ENCODE measurements at regions not wholly inside any gene's neighbourhood (a gene's known extent, or its start where the extent isn't known, plus 50 kb on each side); places are given as distances from the start of the nearest gene placed in this dataset.

GRCh38 chr6:67630146-67630545, 1004.9 kb upstream of the ADGRB3 start:
- H3K27ac ChIP-seq = no peak overlapping the region
- H3K27me3 ChIP-seq (ENCODE audit: insufficient read depth, low read depth, severe bottlenecking) = no peaks in the 10 kb centered on the region
- H3K4me3 ChIP-seq (ENCODE audit: low read depth, low read length) = no peak overlapping the region
- H3K9me3 ChIP-seq (ENCODE audit: severe bottlenecking) = no peaks in the 10 kb centered on the region
- no peaks in the 10 kb centered on the region for H3K36me3 ChIP-seq
- DNase-seq = no peak
- no peak for TF ChIP-seq CTCF (IDR thresholded peaks at IDR 0.05; ENCODE audit: low read depth, low read length)

- no peaks in the 10 kb centered on the region for H3K9me3 ChIP-seq (ENCODE audit: severe bottlenecking)
- no peak overlapping the region for H3K27ac ChIP-seq
- TF ChIP-seq CTCF (IDR thresholded peaks at IDR 0.05; ENCODE audit: low read depth, low read length) = no peak
- H3K27me3 ChIP-seq (ENCODE audit: insufficient read depth, low read depth, severe bottlenecking) = no peaks in the 10 kb centered on the region
- no peaks in the 10 kb centered on the region for H3K36me3 ChIP-seq
- no peak for DNase-seq
- H3K4me3 ChIP-seq (ENCODE audit: low read depth, low read length) = no peak overlapping the region
These were observed 1005.8 kb upstream of the ADGRB3 start for GRCh38 chr6:67629258-67629657.

GRCh38 chr6:67615796-67616195, 1019.3 kb upstream of the ADGRB3 start:
- Histone ChIP-seq H3K27ac (no peak overlapping the region), H3K27me3 (ENCODE audit: insufficient read depth, low read depth, severe bottlenecking) (no peaks in the 10 kb centered on the region), H3K9me3 (ENCODE audit: severe bottlenecking) (no peaks in the 10 kb centered on the region), H3K4me3 (ENCODE audit: low read depth, low read length) (no peak overlapping the region), H3K36me3 (no peaks in the 10 kb centered on the region)
- DNase-seq = no peak
- no peak for TF ChIP-seq CTCF (IDR thresholded peaks at IDR 0.05; ENCODE audit: low read depth, low read length)

GRCh38 chr6:67608099-67608749, 1026.9 kb upstream of the ADGRB3 start:
- Histone ChIP-seq H3K27ac (peak overlapping the region; percentile 84), H3K9me3 (ENCODE audit: severe bottlenecking) (no peaks in the 10 kb centered on the region), H3K36me3 (no peaks in the 10 kb centered on the region), H3K4me3 (ENCODE audit: low read depth, low read length) (no peak overlapping the region), H3K27me3 (ENCODE audit: insufficient read depth, low read depth, severe bottlenecking) (no peaks in the 10 kb centered on the region)
- no peak for DNase-seq
- TF ChIP-seq CTCF (IDR thresholded peaks at IDR 0.05; ENCODE audit: low read depth, low read length) = no peak

- Histone ChIP-seq H3K27ac (peak overlapping the region; percentile 84), H3K9me3 (ENCODE audit: severe bottlenecking) (no peaks in the 10 kb centered on the region), H3K4me3 (ENCODE audit: low read depth, low read length) (0 out of 2 replicates have a peak overlapping the region, but pooled peaks have one; percentile 6), H3K27me3 (ENCODE audit: insufficient read depth, low read depth, severe bottlenecking) (no peaks in the 10 kb centered on the region), H3K36me3 (no peaks in the 10 kb centered on the region)
- no peak for DNase-seq
- TF ChIP-seq CTCF (IDR thresholded peaks at IDR 0.05; ENCODE audit: low read depth, low read length) = no peak
These were observed 1027.9 kb upstream of the ADGRB3 start for GRCh38 chr6:67606906-67607828.
